Skeletal muscle satellite cell (primary cell): ENCODE measurements at regions not wholly inside any gene's neighbourhood (a gene's known extent, or its start where the extent isn't known, plus 50 kb on each side); places are given as distances from the start of the nearest gene placed in this dataset.

ENCODE experiments used
- H3K27me3 ChIP-seq: 2 replicates; pipeline ENCODE4 v1.7.0; 2013; ENCODE audit warnings: low read length; ENCODE audit not compliant: control insufficient read depth, insufficient read depth
- H3K36me3 ChIP-seq: 2 replicates; pipeline ENCODE4 v1.7.0; 2013; ENCODE audit warnings: mild to moderate bottlenecking, control low read depth, low read length; ENCODE audit not compliant: insufficient read depth
- H3K4me1 ChIP-seq: 2 replicates; pipeline ENCODE4 v1.7.0; 2013; ENCODE audit warnings: low read length; ENCODE audit not compliant: control insufficient read depth, insufficient read depth
- H3K4me2 ChIP-seq: 2 replicates; pipeline ENCODE4 v1.7.0; 2013; ENCODE audit warnings: mild to moderate bottlenecking, low read length
- H3K4me3 ChIP-seq: 2 replicates; pipeline ENCODE4 v1.7.0; 2013; ENCODE audit warnings: low read length
- H3K9ac ChIP-seq: 2 replicates; pipeline ENCODE4 v1.7.0; 2013; ENCODE audit warnings: mild to moderate bottlenecking, low read depth, low read length, moderate library complexity
- H3K9me3 ChIP-seq: replicated peaks from 2 replicates; pipeline ENCODE4 v1.7.0; 2013; ENCODE audit warnings: mild to moderate bottlenecking, control low read depth, low read length

DNA sequence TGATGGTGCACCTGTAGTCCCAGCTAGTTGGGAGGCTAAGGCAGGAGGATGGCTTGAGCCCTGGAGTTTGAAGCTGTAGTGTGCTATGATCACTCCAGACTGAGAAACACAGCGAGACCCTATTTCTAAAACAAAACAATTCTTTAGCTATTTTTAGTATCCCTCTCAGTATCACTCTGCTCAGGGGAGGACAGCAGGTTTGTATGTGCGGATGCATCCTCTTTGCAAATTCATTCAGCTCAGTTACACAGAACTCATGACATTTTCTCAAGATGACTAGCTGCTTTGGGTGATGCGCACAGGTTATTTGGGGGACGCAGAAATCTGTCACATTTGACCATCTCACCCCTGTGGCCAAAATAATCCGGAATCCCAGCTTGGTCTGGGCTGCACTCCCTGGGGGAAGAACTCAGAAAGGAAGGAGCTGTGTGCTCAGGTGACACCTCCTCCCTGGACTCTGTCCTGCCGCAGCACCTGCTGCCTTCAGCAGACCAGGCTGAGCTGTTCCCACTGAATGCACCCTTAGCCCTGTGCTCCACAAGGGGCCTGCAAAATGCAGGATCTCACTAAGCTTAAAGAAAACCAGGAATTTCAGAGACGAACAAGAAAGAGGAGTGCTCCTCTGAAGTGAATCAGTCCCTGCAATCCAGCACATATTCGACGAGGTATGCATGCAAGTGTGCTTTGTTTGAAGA lies 89.5 kb upstream of the PGBD5 start:
- Histone ChIP-seq H3K4me3 (no peak overlapping the region), H3K4me2 (no peak overlapping the region), H3K27me3 (peaks cover 34% of the 10 kb centered on the region), H3K36me3 (no peaks in the 10 kb centered on the region), H3K9ac (no peak overlapping the region), H3K9me3 (no peaks in the 10 kb centered on the region), H3K4me1 (peaks cover under 1% of the 10 kb centered on the region)

GRCh38 chr1:230510496-230510895 lies 84.4 kb upstream of the PGBD5 start:
- Histone ChIP-seq H3K4me3 (no peak overlapping the region), H3K27me3 (peaks cover 7% of the 10 kb centered on the region), H3K4me1 (peaks cover 24% of the 10 kb centered on the region), H3K4me2 (no peak overlapping the region), H3K36me3 (no peaks in the 10 kb centered on the region), H3K9me3 (no peaks in the 10 kb centered on the region), H3K9ac (no peak overlapping the region)

- Histone ChIP-seq H3K4me1 (peaks cover 24% of the 10 kb centered on the region), H3K9ac (no peak overlapping the region), H3K4me2 (peak overlapping the region; percentile 59), H3K4me3 (no peak overlapping the region), H3K36me3 (no peaks in the 10 kb centered on the region), H3K9me3 (no peaks in the 10 kb centered on the region), H3K27me3 (no peaks in the 10 kb centered on the region)
These were observed 83.3 kb upstream of the PGBD5 start for GRCh38 chr1:230509281-230509977.

GRCh38 chr1:230507666-230508402 lies 81.7 kb upstream of the PGBD5 start:
- Histone ChIP-seq H3K4me3 (no peak overlapping the region), H3K4me2 (no peak overlapping the region), H3K27me3 (no peaks in the 10 kb centered on the region), H3K36me3 (no peaks in the 10 kb centered on the region), H3K4me1 (peaks cover 24% of the 10 kb centered on the region), H3K9me3 (no peaks in the 10 kb centered on the region), H3K9ac (no peak overlapping the region)

GRCh38 chr1:230507236-230507635 lies 81.1 kb upstream of the PGBD5 start:
- H3K9ac ChIP-seq: no peak overlapping the region
- peaks cover 24% of the 10 kb centered on the region for H3K4me1 ChIP-seq
- H3K4me3 ChIP-seq: no peak overlapping the region
- no peak overlapping the region for H3K4me2 ChIP-seq
- H3K9me3 ChIP-seq: no peaks in the 10 kb centered on the region
- H3K27me3 ChIP-seq: no peaks in the 10 kb centered on the region
- no peaks in the 10 kb centered on the region for H3K36me3 ChIP-seq

GRCh38 chr1:230506451-230506850 lies 80.3 kb upstream of the PGBD5 start:
- no peaks in the 10 kb centered on the region for H3K36me3 ChIP-seq
- no peaks in the 10 kb centered on the region for H3K27me3 ChIP-seq
- H3K9me3 ChIP-seq: no peaks in the 10 kb centered on the region
- no peak overlapping the region for H3K4me2 ChIP-seq
- H3K4me3 ChIP-seq: no peak overlapping the region
- no peak overlapping the region for H3K9ac ChIP-seq
- peaks cover 27% of the 10 kb centered on the region for H3K4me1 ChIP-seq

DNA sequence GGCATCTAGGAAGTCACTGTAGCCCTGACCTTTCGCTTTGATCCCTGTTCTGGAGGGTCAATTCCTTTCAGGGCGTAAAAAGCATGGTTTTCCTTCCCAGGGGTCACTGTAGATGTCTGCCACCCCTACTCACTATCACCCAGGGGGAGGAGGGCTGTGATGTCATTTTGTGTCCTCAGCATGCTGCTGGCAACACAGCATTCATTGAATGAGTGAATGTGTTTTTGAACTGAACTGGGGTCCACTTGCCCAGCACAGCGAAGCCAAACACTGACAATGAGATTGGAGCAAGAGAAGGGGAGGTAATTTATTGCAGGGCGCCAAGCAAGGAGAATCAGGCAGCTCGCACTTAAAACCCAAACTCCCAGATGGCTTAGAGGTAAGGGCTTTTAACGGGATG lies 78.2 kb upstream of the PGBD5 start:
- peaks cover 16% of the 10 kb centered on the region for H3K4me1 ChIP-seq
- H3K4me2 ChIP-seq: no peak overlapping the region
- no peaks in the 10 kb centered on the region for H3K36me3 ChIP-seq
- no peaks in the 10 kb centered on the region for H3K9me3 ChIP-seq
- H3K27me3 ChIP-seq: no peaks in the 10 kb centered on the region
- no peak overlapping the region for H3K4me3 ChIP-seq
- H3K9ac ChIP-seq: no peak overlapping the region

- H3K4me3 ChIP-seq: no peak overlapping the region
These were observed 77.6 kb upstream of the PGBD5 start for GRCh38 chr1:230503726-230504125.

DNA sequence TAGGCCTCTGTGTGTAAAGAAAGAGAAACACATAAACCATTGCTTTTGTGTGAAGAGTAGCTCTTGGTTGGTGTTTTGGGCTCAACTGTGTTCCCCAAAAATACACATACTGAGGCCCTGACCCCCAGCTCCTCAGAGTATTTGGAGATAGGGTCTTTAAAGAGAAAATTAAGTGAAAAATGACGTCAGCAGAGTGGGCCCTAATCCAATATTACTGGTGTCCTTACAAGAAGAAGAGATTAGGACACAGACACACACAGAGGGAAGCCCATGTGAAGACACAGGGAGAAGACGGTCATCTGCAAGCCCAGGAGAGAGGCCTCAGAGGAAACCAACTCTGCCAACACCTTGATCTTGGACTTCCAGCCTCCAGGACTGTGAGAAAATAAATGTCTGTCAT lies 76.9 kb upstream of the PGBD5 start:
- Histone ChIP-seq H3K4me2 (no peak overlapping the region), H3K4me3 (no peak overlapping the region), H3K9me3 (no peaks in the 10 kb centered on the region), H3K4me1 (peaks cover 8% of the 10 kb centered on the region), H3K36me3 (no peaks in the 10 kb centered on the region), H3K27me3 (no peaks in the 10 kb centered on the region), H3K9ac (no peak overlapping the region)

More at GRCh38 chr1:230503726-230504125, 77.6 kb upstream of the PGBD5 start:
- no peak overlapping the region for H3K9ac ChIP-seq
- H3K4me2 ChIP-seq: no peak overlapping the region
- H3K36me3 ChIP-seq: no peaks in the 10 kb centered on the region
- peaks cover 11% of the 10 kb centered on the region for H3K4me1 ChIP-seq
- H3K27me3 ChIP-seq: no peaks in the 10 kb centered on the region
- H3K9me3 ChIP-seq: no peaks in the 10 kb centered on the region

DNA sequence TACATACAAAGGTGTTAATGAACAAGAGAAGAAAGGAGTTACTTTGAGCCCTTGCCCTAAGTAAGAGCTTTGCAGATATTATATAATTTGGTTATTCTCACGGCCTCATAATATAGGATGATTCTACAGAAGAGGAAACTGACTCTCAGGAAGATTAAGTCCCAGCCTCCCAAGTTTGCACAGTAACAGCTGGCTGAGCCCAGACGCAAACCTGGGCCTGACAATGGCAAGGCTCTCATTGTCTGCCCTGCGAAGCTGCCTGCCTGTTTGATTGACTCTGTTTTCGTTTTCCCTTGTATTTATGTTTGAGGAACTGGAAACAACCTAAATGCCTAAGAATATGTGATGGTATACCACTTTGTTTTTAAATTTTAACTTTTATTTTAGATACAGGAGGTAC lies 76.2 kb upstream of the PGBD5 start:
- Histone ChIP-seq H3K9ac (no peak overlapping the region), H3K4me2 (no peak overlapping the region), H3K9me3 (no peaks in the 10 kb centered on the region), H3K36me3 (no peaks in the 10 kb centered on the region), H3K27me3 (no peaks in the 10 kb centered on the region), H3K4me1 (peaks cover 3% of the 10 kb centered on the region), H3K4me3 (no peak overlapping the region)

- H3K9me3 ChIP-seq: no peaks in the 10 kb centered on the region
These were observed 75.7 kb upstream of the PGBD5 start for GRCh38 chr1:230501849-230502248.

More at GRCh38 chr1:230501849-230502248, 75.7 kb upstream of the PGBD5 start:
- Histone ChIP-seq H3K36me3 (no peaks in the 10 kb centered on the region), H3K4me2 (no peak overlapping the region), H3K4me1 (peaks cover 3% of the 10 kb centered on the region), H3K27me3 (no peaks in the 10 kb centered on the region), H3K9ac (no peak overlapping the region), H3K4me3 (no peak overlapping the region)
